ENCODE measurements at regions not wholly inside any gene's neighbourhood (a gene's known extent, or its start where the extent isn't known, plus 50 kb on each side); places are given as distances from the start of the nearest gene placed in this dataset.

DNA sequence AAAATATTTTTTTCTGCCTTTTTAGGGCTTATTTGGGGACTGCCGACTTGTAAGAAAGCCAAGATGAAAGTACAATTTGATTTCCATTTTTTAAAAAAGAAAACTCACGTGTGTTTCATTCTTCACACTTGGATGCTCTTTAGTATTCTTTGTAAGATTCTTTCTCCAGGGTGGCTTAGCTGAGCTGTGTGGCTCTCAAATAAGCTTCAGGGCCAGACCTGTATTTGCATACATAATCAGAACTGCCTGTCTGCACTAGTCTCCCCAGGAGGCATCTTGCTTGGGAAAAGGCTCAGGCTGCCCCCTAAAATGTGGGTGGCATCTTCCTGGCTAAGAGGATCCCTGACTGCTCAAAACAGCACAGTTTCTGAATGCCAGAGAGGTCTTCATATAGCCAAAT is 498.4 kb downstream of the MID1IP1 start (continued):
- TF ChIP-seq USF1 (IDR thresholded peaks at IDR 0.05; ENCODE audit: borderline replicate concordance, low read depth), result no peak
- no peak for TF ChIP-seq NRF1 (IDR thresholded peaks at IDR 0.05; ENCODE audit: low read depth, low read length)
- TF ChIP-seq, protein P1, sequence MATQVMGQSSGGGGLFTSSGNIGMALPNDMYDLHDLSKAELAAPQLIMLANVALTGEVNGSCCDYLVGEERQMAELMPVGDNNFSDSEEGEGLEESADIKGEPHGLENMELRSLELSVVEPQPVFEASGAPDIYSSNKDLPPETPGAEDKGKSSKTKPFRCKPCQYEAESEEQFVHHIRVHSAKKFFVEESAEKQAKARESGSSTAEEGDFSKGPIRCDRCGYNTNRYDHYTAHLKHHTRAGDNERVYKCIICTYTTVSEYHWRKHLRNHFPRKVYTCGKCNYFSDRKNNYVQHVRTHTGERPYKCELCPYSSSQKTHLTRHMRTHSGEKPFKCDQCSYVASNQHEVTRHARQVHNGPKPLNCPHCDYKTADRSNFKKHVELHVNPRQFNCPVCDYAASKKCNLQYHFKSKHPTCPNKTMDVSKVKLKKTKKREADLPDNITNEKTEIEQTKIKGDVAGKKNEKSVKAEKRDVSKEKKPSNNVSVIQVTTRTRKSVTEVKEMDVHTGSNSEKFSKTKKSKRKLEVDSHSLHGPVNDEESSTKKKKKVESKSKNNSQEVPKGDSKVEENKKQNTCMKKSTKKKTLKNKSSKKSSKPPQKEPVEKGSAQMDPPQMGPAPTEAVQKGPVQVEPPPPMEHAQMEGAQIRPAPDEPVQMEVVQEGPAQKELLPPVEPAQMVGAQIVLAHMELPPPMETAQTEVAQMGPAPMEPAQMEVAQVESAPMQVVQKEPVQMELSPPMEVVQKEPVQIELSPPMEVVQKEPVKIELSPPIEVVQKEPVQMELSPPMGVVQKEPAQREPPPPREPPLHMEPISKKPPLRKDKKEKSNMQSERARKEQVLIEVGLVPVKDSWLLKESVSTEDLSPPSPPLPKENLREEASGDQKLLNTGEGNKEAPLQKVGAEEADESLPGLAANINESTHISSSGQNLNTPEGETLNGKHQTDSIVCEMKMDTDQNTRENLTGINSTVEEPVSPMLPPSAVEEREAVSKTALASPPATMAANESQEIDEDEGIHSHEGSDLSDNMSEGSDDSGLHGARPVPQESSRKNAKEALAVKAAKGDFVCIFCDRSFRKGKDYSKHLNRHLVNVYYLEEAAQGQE (IDR thresholded peaks at IDR 0.05; ENCODE audit: low read depth, low read length), result no peak

DNA sequence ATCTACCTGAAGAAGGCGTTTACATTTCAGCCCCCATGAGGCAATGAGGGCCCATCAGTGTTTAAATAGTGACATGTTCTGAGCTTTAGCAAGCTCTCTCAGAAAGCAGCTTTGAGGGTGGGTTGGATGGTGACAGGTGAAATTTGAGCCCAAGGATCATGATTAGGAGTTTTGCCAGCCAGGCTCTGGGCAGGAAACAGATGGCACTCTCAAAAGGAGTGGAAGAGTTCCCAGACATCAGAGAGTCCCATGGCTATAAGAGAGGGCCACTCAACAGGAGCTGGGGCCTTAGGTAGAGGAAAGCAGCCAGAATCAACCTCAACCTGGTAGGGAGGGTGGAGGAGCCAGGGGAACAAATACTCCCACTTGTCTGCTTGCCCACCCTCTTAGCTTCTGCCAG is 499.8 kb downstream of the MID1IP1 start:
- Histone ChIP-seq H4K20me1 (ENCODE audit: insufficient read depth) (no peaks in the 10 kb centered on the region), H3K4me2 (no peak overlapping the region), H3K79me2 (ENCODE audit: insufficient read depth) (no peaks in the 10 kb centered on the region), H3K9ac (no peak overlapping the region), H3K27me3 (ENCODE audit: insufficient read depth) (no peaks in the 10 kb centered on the region; the same call in 1 of the 2 replicates), H3K27ac (ENCODE audit: low read depth in 2 of 2, low read length in 1 of 2) (no peak overlapping the region), H3K4me1 (ENCODE audit: control insufficient read depth in 1 of 2, insufficient read depth in 2 of 2, low read depth in 1 of 2, low read length in 1 of 2) (no peaks in the 10 kb centered on the region), H3K9me3 (no peaks in the 10 kb centered on the region), H3K4me3 (ENCODE audit: low read depth in 2 of 2, low read length in 1 of 2) (no peak overlapping the region), H3F3A (replicated peaks; ENCODE audit: insufficient read depth) (no peaks in the 10 kb centered on the region), H3K36me3 (replicated peaks in 1 of 2; ENCODE audit: control insufficient read depth in 1 of 2, insufficient read depth in 2 of 2, low read length in 1 of 2) (no peaks in the 10 kb centered on the region), H3K9me2 (no peaks in the 10 kb centered on the region), H2AFZ (ENCODE audit: low read depth) (no peak overlapping the region)
- CTCF ChIA-PET, result no interaction called here
- TF ChIP-seq, protein P2, sequence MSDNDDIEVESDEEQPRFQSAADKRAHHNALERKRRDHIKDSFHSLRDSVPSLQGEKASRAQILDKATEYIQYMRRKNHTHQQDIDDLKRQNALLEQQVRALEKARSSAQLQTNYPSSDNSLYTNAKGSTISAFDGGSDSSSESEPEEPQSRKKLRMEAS (IDR thresholded peaks at IDR 0.05; ENCODE audit: low read depth), result no peak
- no peak for TF ChIP-seq NFIC (IDR thresholded peaks at IDR 0.05; ENCODE audit: borderline replicate concordance)
- TF ChIP-seq NRF1 (IDR thresholded peaks at IDR 0.05; ENCODE audit: low read depth, low read length), result no peak
- no peak for TF ChIP-seq RFX5 (IDR thresholded peaks at IDR 0.05; ENCODE audit: low read length)
- no peak for TF ChIP-seq FOXM1 (IDR thresholded peaks at IDR 0.05; ENCODE audit: low read depth)
- no peak for TF ChIP-seq GATA2 (CRISPR knock-in tag; IDR thresholded peaks at IDR 0.05)
- no peak for TF ChIP-seq ELF1 (IDR thresholded peaks at IDR 0.05)
- TF ChIP-seq RAD21 (IDR thresholded peaks at IDR 0.05; ENCODE audit: low read length), result no peak
- no peak for TF ChIP-seq GABPA (IDR thresholded peaks at IDR 0.05; ENCODE audit: low read depth)
- no peak for TF ChIP-seq IRF3 (IDR thresholded peaks at IDR 0.05; ENCODE audit: low read depth, low read length)
- TF ChIP-seq, protein P3, sequence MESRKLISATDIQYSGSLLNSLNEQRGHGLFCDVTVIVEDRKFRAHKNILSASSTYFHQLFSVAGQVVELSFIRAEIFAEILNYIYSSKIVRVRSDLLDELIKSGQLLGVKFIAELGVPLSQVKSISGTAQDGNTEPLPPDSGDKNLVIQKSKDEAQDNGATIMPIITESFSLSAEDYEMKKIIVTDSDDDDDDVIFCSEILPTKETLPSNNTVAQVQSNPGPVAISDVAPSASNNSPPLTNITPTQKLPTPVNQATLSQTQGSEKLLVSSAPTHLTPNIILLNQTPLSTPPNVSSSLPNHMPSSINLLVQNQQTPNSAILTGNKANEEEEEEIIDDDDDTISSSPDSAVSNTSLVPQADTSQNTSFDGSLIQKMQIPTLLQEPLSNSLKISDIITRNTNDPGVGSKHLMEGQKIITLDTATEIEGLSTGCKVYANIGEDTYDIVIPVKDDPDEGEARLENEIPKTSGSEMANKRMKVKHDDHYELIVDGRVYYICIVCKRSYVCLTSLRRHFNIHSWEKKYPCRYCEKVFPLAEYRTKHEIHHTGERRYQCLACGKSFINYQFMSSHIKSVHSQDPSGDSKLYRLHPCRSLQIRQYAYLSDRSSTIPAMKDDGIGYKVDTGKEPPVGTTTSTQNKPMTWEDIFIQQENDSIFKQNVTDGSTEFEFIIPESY (IDR thresholded peaks at IDR 0.05; ENCODE audit: borderline replicate concordance, low read depth), result no peak
- WGBS (ENCODE audit: low lambda C conversion rate), result 20% methylated on average over 1 of the region's 1 CpG
- POLR2A ChIA-PET, result no interaction called here
- no peak for DNase-seq
